Transverse colon (tissue), 4 donors: ENCODE measurements at regions not wholly inside any gene's neighbourhood (a gene's known extent, or its start where the extent isn't known, plus 50 kb on each side); places are given as distances from the start of the nearest gene placed in this dataset.
A peak's percentile ranks its signal among the peaks of the same experiment; 100 is the strongest.

Experiments used
- DNase-seq: peaks from one replicate; pipeline ENCODE4 v3.0.0-alpha.2; 2019
- H3K27ac ChIP-seq, 4 donors: fragments of 200-600 bp; sonication (generic); 2 replicates each; pipeline ENCODE4 v1.5.1; 2016 to 2018; ENCODE audit warnings: inconsistent platforms in 4 of 4
- H3K27me3 ChIP-seq: fragments of 200-600 bp; sonication (generic); 2 replicates; pipeline ENCODE4 v1.5.1; 2017; ENCODE audit warnings: inconsistent platforms
- H3K36me3 ChIP-seq, 4 donors: fragments of 200-600 bp; sonication (generic); 2 replicates each; pipeline ENCODE4 v1.5.1; 2017 to 2019; ENCODE audit warnings: inconsistent platforms in 4 of 4
- H3K4me1 ChIP-seq, 4 donors: fragments of 200-600 bp; sonication (generic); 2 replicates each; pipeline ENCODE4 v1.5.1; 2017 to 2020; ENCODE audit warnings: inconsistent platforms in 4 of 4
- H3K4me3 ChIP-seq, 4 donors: fragments of 200-600 bp; sonication (generic); 1 replicate in 1 of 4; 2 replicates in 3 of 4; pipeline versions ENCODE4 v1.5.1 to v1.6.1; 2017 to 2019; ENCODE audit warnings: inconsistent platforms in 4 of 4
- H3K9me3 ChIP-seq, 2 donors: fragments of 200-600 bp; sonication (generic); 2 replicates each; pipeline ENCODE4 v1.5.1; 2017 to 2019; ENCODE audit warnings: inconsistent platforms in 2 of 2
- CTCF ChIP-seq, 5 experiments: fragments of 200-600 bp in 3 of 5; fragments of 450-650 bp in 2 of 5; sonication (generic) in 3 of 5; IDR thresholded peaks; 1 replicate in 2 of 5; 2 replicates in 3 of 5; pipeline ENCODE4 v1.5.1; 2016 to 2017; ENCODE audit warnings: antibody characterized with exemption in 5 of 5, inconsistent platforms in 3 of 5, mild to moderate bottlenecking in 2 of 5, moderate library complexity in 1 of 5
- EP300 ChIP-seq: sonication (generic); formaldehyde crosslinking; IDR thresholded peaks from one replicate; pipeline ENCODE4 v1.6.1; 2017; ENCODE audit warnings: antibody characterized with exemption, low read depth
- POLR2A ChIP-seq: fragments of 450-650 bp; IDR thresholded peaks from one replicate; pipeline ENCODE4 v1.6.1; 2016; ENCODE audit warnings: antibody characterized with exemption, mild to moderate bottlenecking, moderate library complexity
- POLR2AphosphoS5 ChIP-seq, 3 donors: sonication (generic); formaldehyde crosslinking; IDR thresholded peaks; one replicate each; pipeline ENCODE4 v1.6.1; 2016; ENCODE audit warnings: antibody characterized with exemption in 3 of 3
- WGBS, 2 donors: methylation state at CpG; one replicate each; pipeline ENCODE4 v1.1.5; 2018; ENCODE audit warnings: low coverage in 1 of 2; 5-methylcytosine and 5-hydroxymethylcytosine counted together
- in situ Hi-C, 4 donors: fragments of 200-750 bp; cut with MboI; loops; one replicate each; pipeline versions ENCODE4 v1.15.0 to v1.15.1; 2017; ENCODE audit warnings: low sequenced_read_pairs in 3 of 4, low pct_ligation_motif_present in 1 of 4, low pct_unique_long_range_greater_than_20kb in 1 of 4
- intact Hi-C: fragments of 100-400 bp; cut with DNase I; formaldehyde crosslinking; loops from one replicate; pipeline ENCODE4 v1.15.1; 2023; ENCODE audit warnings: low total_unique reads

- Histone ChIP-seq H3K27me3 (peaks cover 6% of the 10 kb centered on the region), H3K36me3 (no peaks in the 10 kb centered on the region), H3K9me3 (no peaks in the 10 kb centered on the region), H3K4me1 (peaks cover 0 to 31% (median 12%) of the 10 kb centered on the region in 4 donors), H3K27ac (no peak overlapping the region), H3K4me3 (no peak overlapping the region)
- TF ChIP-seq CTCF (IDR thresholded peaks at IDR 0.05) (no peak), EP300 (no peak), POLR2AphosphoS5 (IDR thresholded peaks at IDR 0.05) (no peak), POLR2A (no peak)
- in situ Hi-C loops, result loop anchor here in 2 of 4 donors (10.0 to 25.0 kb wide), 3 partner anchors 249 to 413 kb away; no protein-coding TSS in a partner anchor
- intact Hi-C loops, result no loop called here
- DNase-seq, result no peak
- WGBS, 2 donors, result 85 to 90% methylated on average over 2 to 5 of the region's 5 CpGs
Measured at GRCh38 chr20:1761598-1761997, 104.0 kb upstream of the SIRPG start.

- Histone ChIP-seq H3K36me3 (no peaks in the 10 kb centered on the region), H3K4me3 (no peak overlapping the region), H3K4me1 (peaks cover 0 to 32% (median 13%) of the 10 kb centered on the region in 4 donors), H3K27ac (no peak overlapping the region), H3K9me3 (no peaks in the 10 kb centered on the region), H3K27me3 (peaks cover 6% of the 10 kb centered on the region)
- intact Hi-C loops (no loop called here), in situ Hi-C loops (loop anchor here in 2 of 4 donors (10.0 to 25.0 kb wide), 3 partner anchors 249 to 414 kb away; no protein-coding TSS in a partner anchor)
- TF ChIP-seq POLR2A (no peak), POLR2AphosphoS5 (IDR thresholded peaks at IDR 0.05) (no peak), CTCF (IDR thresholded peaks at IDR 0.05) (no peak), EP300 (no peak)
- 68 to 92% methylated on average over 2 to 5 of the region's 5 CpGs for WGBS, 2 donors
- no peak for DNase-seq
Measured at GRCh38 chr20:1761116-1761515, 103.5 kb upstream of the SIRPG start.

GRCh38 chr20:1758765-1759164 is 101.2 kb upstream of the SIRPG start:
- H3K4me1 ChIP-seq, result peaks cover 0 to 32% (median 13%) of the 10 kb centered on the region in 4 donors
- intact Hi-C loops (no loop called here), in situ Hi-C loops (loop anchor here in 1 of 4 donors (25.0 kb wide), 2 partner anchors 246 to 404 kb away; no protein-coding TSS in a partner anchor)
- no peak overlapping the region for H3K4me3 ChIP-seq
- no peak for TF ChIP-seq EP300
- no peak for TF ChIP-seq POLR2AphosphoS5 (IDR thresholded peaks at IDR 0.05)
- no peaks in the 10 kb centered on the region for H3K36me3 ChIP-seq
- H3K27ac ChIP-seq, result peak overlapping the region; percentile 71 to 76 (median 74)
- H3K27me3 ChIP-seq, result no peaks in the 10 kb centered on the region
- H3K9me3 ChIP-seq, result no peaks in the 10 kb centered on the region
- 36 to 59% methylated on average over 2 of the region's 2 CpGs for WGBS, 2 donors
- no peak for DNase-seq

- H3K36me3 ChIP-seq, result no peaks in the 10 kb centered on the region
- intact Hi-C loops (no loop called here), in situ Hi-C loops (loop anchor here in 1 of 4 donors (25.0 kb wide), 2 partner anchors 246 to 404 kb away; no protein-coding TSS in a partner anchor)
- peak overlapping the region; percentile 71 to 76 (median 74) for H3K27ac ChIP-seq
- no peak overlapping the region for H3K4me3 ChIP-seq
- no peak for TF ChIP-seq EP300
- no peaks in the 10 kb centered on the region for H3K27me3 ChIP-seq
- 44 to 55% methylated on average over 3 to 5 of the region's 5 CpGs for WGBS, 2 donors
- H3K9me3 ChIP-seq, result no peaks in the 10 kb centered on the region
- no peak for DNase-seq
- peaks cover 0 to 32% (median 13%) of the 10 kb centered on the region in 4 donors for H3K4me1 ChIP-seq
Measured at GRCh38 chr20:1757606-1758512, 100.3 kb upstream of the SIRPG start.

- Histone ChIP-seq H3K27ac (peak overlapping the region; percentile 71 to 76 (median 74)), H3K9me3 (no peaks in the 10 kb centered on the region), H3K4me3 (no peak overlapping the region), H3K27me3 (no peaks in the 10 kb centered on the region), H3K36me3 (no peaks in the 10 kb centered on the region), H3K4me1 (peaks cover 0 to 32% (median 13%) of the 10 kb centered on the region in 4 donors)
- in situ Hi-C loops, result loop anchor here in 1 of 4 donors (25.0 kb wide), 2 partner anchors 245 to 405 kb away; no protein-coding TSS in a partner anchor
- intact Hi-C loops, result no loop called here
- no peak for DNase-seq
- TF ChIP-seq CTCF (IDR thresholded peaks at IDR 0.05) (no peak), POLR2A (no peak), POLR2AphosphoS5 (IDR thresholded peaks at IDR 0.05) (no peak), EP300 (no peak)
Measured at GRCh38 chr20:1757072-1757471, 99.5 kb upstream of the SIRPG start.
